GM23338 (cell line): ENCODE measurements at regions not wholly inside any gene's neighbourhood (a gene's known extent, or its start where the extent isn't known, plus 50 kb on each side); places are given as distances from the start of the nearest gene placed in this dataset.

ENCODE experiments used
- ATAC-seq: fragments of 200-7000 bp; cut with Tn5 transposase; 3 replicates; pipeline ENCODE4 v1.9.1; 2020
- DNase-seq: peaks from one replicate; pipeline ENCODE4 v3.0.0-alpha.2; 2015; ENCODE audit warnings: low spot score
- H2AFZ ChIP-seq: fragments of 200-600 bp; sonication (generic); 2 replicates; pipeline ENCODE4 v1.8.0; 2016; ENCODE audit warnings: antibody characterized with exemption, mild to moderate bottlenecking, moderate library complexity
- H3F3A ChIP-seq: fragments of 200-600 bp; sonication (generic); replicated peaks from 2 replicates; pipeline ENCODE4 v1.8.0; 2017; ENCODE audit warnings: antibody characterized with exemption, mixed run types, low read depth
- H3K27ac ChIP-seq: fragments of 200-600 bp; sonication (generic); 2 replicates; pipeline ENCODE4 v1.6.1; 2016; ENCODE audit warnings: low read depth
- H3K27me3 ChIP-seq: fragments of 200-600 bp; sonication (generic); 2 replicates; pipeline ENCODE4 v1.8.0; 2016; ENCODE audit warnings: mild to moderate bottlenecking, mixed run types, moderate library complexity; ENCODE audit not compliant: insufficient read depth
- H3K36me3 ChIP-seq: fragments of 200-600 bp; sonication (generic); 2 replicates; pipeline ENCODE4 v1.8.0; 2016; ENCODE audit warnings: mild to moderate bottlenecking; ENCODE audit not compliant: insufficient read depth
- H3K4me1 ChIP-seq: fragments of 200-600 bp; sonication (generic); 2 replicates; pipeline ENCODE4 v1.8.0; 2016; ENCODE audit warnings: mild to moderate bottlenecking, moderate library complexity; ENCODE audit not compliant: insufficient read depth
- H3K4me2 ChIP-seq: fragments of 200-600 bp; sonication (generic); 2 replicates; pipeline ENCODE4 v1.7.1; 2017; ENCODE audit warnings: mixed run types
- H3K4me3 ChIP-seq: fragments of 200-600 bp; sonication (generic); 2 replicates; pipeline ENCODE4 v1.6.1; 2016; ENCODE audit warnings: mixed run types
- H3K79me2 ChIP-seq: fragments of 200-600 bp; sonication (generic); replicated peaks from 2 replicates; pipeline ENCODE4 v1.8.0; 2017; ENCODE audit warnings: mild to moderate bottlenecking; ENCODE audit not compliant: insufficient read depth
- H3K9me2 ChIP-seq: fragments of 200-600 bp; sonication (generic); 2 replicates; pipeline ENCODE4 v1.8.0; 2017; ENCODE audit not compliant: insufficient read depth
- H4K20me1 ChIP-seq: fragments of 200-600 bp; sonication (generic); replicated peaks from 2 replicates; pipeline ENCODE4 v1.8.0; 2017; ENCODE audit warnings: mild to moderate bottlenecking; ENCODE audit not compliant: insufficient read depth
- H3K27ac Mint-ChIP-seq: 2 replicates; pipeline ENCODE4 v1.8.0; 2020; ENCODE audit warnings: inconsistent platforms, mild to moderate bottlenecking, moderate library complexity, mixed read lengths
- H3K27me3 Mint-ChIP-seq: 3 replicates; pipeline ENCODE4 v1.8.0; 2022; ENCODE audit warnings: low read depth, mild to moderate bottlenecking, moderate library complexity, mixed read lengths, inconsistent platforms; ENCODE audit not compliant: insufficient read depth, poor library complexity
- H3K36me3 Mint-ChIP-seq: 3 replicates; pipeline ENCODE4 v1.8.0; 2021; ENCODE audit warnings: low read depth, mild to moderate bottlenecking, inconsistent platforms, moderate library complexity, mixed read lengths
- H3K4me1 Mint-ChIP-seq: 3 replicates; pipeline ENCODE4 v1.8.0; 2020; ENCODE audit warnings: mild to moderate bottlenecking, inconsistent platforms, mixed read lengths
- H3K4me3 Mint-ChIP-seq: 3 replicates; pipeline ENCODE4 v1.8.0; 2021; ENCODE audit warnings: moderate library complexity, mild to moderate bottlenecking, inconsistent platforms, mixed read lengths
- H3K9me3 Mint-ChIP-seq: 3 replicates; pipeline ENCODE4 v1.8.0; 2020; ENCODE audit warnings: moderate library complexity, mild to moderate bottlenecking, inconsistent platforms, mixed read lengths
- CREB1 ChIP-seq: fragments of 250-450 bp; sonication (Bioruptor Pico); IDR thresholded peaks from 2 replicates; pipeline ENCODE4 v1.5.0; 2020; ENCODE audit warnings: low read depth, mild to moderate bottlenecking, moderate library complexity
- CTCF ChIP-seq, 2 experiments: fragments of 200-600 bp in 1 of 2; sonication (generic) in 1 of 2; conservative IDR thresholded peaks; 2 replicates each; pipeline versions ENCODE4 v1.5.1 to v1.6.1; 2016 to 2017; ENCODE audit warnings: antibody characterized with exemption in 2 of 2, low read depth in 2 of 2, mild to moderate bottlenecking in 2 of 2, moderate library complexity in 1 of 2
- EZH2 ChIP-seq: fragments of 200-600 bp; sonication (generic); IDR thresholded peaks from one replicate; pipeline ENCODE4 v1.8.0; 2017; ENCODE audit warnings: antibody characterized with exemption, mild to moderate bottlenecking, low read depth; ENCODE audit not compliant: unreplicated experiment
- EZH2phosphoT487 ChIP-seq: fragments of 200-600 bp; sonication (generic); IDR thresholded peaks from one replicate; pipeline ENCODE4 v1.8.1; 2018; ENCODE audit warnings: antibody characterized with exemption; ENCODE audit not compliant: unreplicated experiment
- JUNB ChIP-seq: IDR thresholded peaks from one replicate; pipeline ENCODE4 v1.6.1; 2016; ENCODE audit warnings: antibody characterized with exemption; ENCODE audit not compliant: unreplicated experiment
- NANOG ChIP-seq: IDR thresholded peaks from 2 replicates; pipeline ENCODE4 v1.6.1; 2016; ENCODE audit warnings: antibody characterized with exemption, borderline replicate concordance
- POLR2AphosphoS5 ChIP-seq: IDR thresholded peaks from 2 replicates; pipeline ENCODE4 v1.6.1; 2016; ENCODE audit warnings: antibody characterized with exemption, low read depth
- STAT1 ChIP-seq: IDR thresholded peaks from one replicate; pipeline ENCODE4 v1.6.1; 2016; ENCODE audit warnings: antibody characterized with exemption; ENCODE audit not compliant: unreplicated experiment
- ZNF114 ChIP-seq: fragments of 250-450 bp; sonication (Bioruptor Pico); IDR thresholded peaks from 2 replicates; pipeline ENCODE4 v1.5.0; 2020; ENCODE audit warnings: mild to moderate bottlenecking, moderate library complexity
- ZNF331 ChIP-seq: fragments of 250-450 bp; sonication (Bioruptor Pico); IDR thresholded peaks from 2 replicates; pipeline ENCODE4 v1.5.0; 2020; ENCODE audit warnings: low read depth, mild to moderate bottlenecking, moderate library complexity
- ZNF462 ChIP-seq: fragments of 250-450 bp; sonication (Bioruptor Pico); IDR thresholded peaks from 2 replicates; pipeline ENCODE4 v1.5.0; 2020; ENCODE audit warnings: mild to moderate bottlenecking, moderate library complexity

GRCh38 chr11:28819741-28820140, 711.6 kb downstream of the METTL15 start:
- peak overlapping the region; percentile 44; the same call in 1 of the 2 replicates for H2AFZ ChIP-seq
- no peak for TF ChIP-seq EZH2phosphoT487
- TF ChIP-seq NANOG = no peak
- TF ChIP-seq JUNB = no peak
- no peak overlapping the region for H3K27ac Mint-ChIP-seq

GRCh38 chr11:28815110-28815509, 706.9 kb downstream of the METTL15 start:
- no peak for TF ChIP-seq ZNF114 (CRISPR knock-in tag)
- TF ChIP-seq NANOG = no peak
- TF ChIP-seq ZNF462 = no peak
- TF ChIP-seq POLR2AphosphoS5 = no peak
- TF ChIP-seq CREB1 (CRISPR knock-in tag) = no peak
- TF ChIP-seq STAT1 = no peak
- no peak for TF ChIP-seq EZH2
- TF ChIP-seq JUNB = no peak
- no peak for TF ChIP-seq ZNF331 (CRISPR knock-in tag)
- no peak for TF ChIP-seq CTCF (conservative IDR thresholded peaks at IDR 0.05; ENCODE audit: low read depth in 2 of 2)
- TF ChIP-seq EZH2phosphoT487 = no peak
- no peak overlapping the region for H3K27ac ChIP-seq
- H3K4me2 ChIP-seq = no peak overlapping the region
- H3K9me2 ChIP-seq = peaks cover 15% of the 10 kb centered on the region; the same call in 1 of the 2 replicates
- H3K27me3 ChIP-seq = no peaks in the 10 kb centered on the region
- H3F3A ChIP-seq = no peaks in the 10 kb centered on the region
- Mint-ChIP-seq H3K36me3 (no peaks in the 10 kb centered on the region), H3K27me3 (peaks cover 1% of the 10 kb centered on the region), H3K9me3 (no peaks in the 10 kb centered on the region), H3K4me1 (peaks cover 3% of the 10 kb centered on the region; the same call in 2 of the 3 replicates), H3K27ac (no peak overlapping the region), H3K4me3 (no peak overlapping the region)
- no peaks in the 10 kb centered on the region for H4K20me1 ChIP-seq
- H3K4me3 ChIP-seq = no peak overlapping the region
- DNase-seq (no peak), ATAC-seq (no peak)
- no peaks in the 10 kb centered on the region for H3K36me3 ChIP-seq
- no peaks in the 10 kb centered on the region for H3K79me2 ChIP-seq
- H3K4me1 ChIP-seq = no peaks in the 10 kb centered on the region
- no peak overlapping the region for H2AFZ ChIP-seq

More at GRCh38 chr11:28819741-28820140, 711.6 kb downstream of the METTL15 start:
- no peaks in the 10 kb centered on the region for H3K36me3 ChIP-seq
- H3K4me1 ChIP-seq = 0 out of 2 replicates have a peak, but pooled peaks cover 5% of the 10 kb centered on the region
- no peak for DNase-seq
- Mint-ChIP-seq H3K4me1 (no peaks in the 10 kb centered on the region; the same call in 2 of the 3 replicates), H3K4me3 (no peak overlapping the region), H3K9me3 (no peaks in the 10 kb centered on the region), H3K27me3 (peaks cover 4% of the 10 kb centered on the region), H3K36me3 (no peaks in the 10 kb centered on the region)
- H3K27me3 ChIP-seq = no peaks in the 10 kb centered on the region
- H3F3A ChIP-seq = no peaks in the 10 kb centered on the region
- H3K27ac ChIP-seq = no peak overlapping the region
- H3K4me3 ChIP-seq = no peak overlapping the region
- H3K79me2 ChIP-seq = no peaks in the 10 kb centered on the region
- peaks cover 9% of the 10 kb centered on the region; the same call in 1 of the 2 replicates for H3K9me2 ChIP-seq
- H3K4me2 ChIP-seq = no peak overlapping the region
- no peaks in the 10 kb centered on the region for H4K20me1 ChIP-seq
- ATAC-seq = no peak
